NOMO-1 treated with dmso at 0.1 percent for 144 hours (cell line): ENCODE measurements at regions not wholly inside any gene's neighbourhood (a gene's known extent, or its start where the extent isn't known, plus 50 kb on each side); places are given as distances from the start of the nearest gene placed in this dataset.

Experiments
- DNase-seq: peaks from one replicate; lab custom pipeline; 2025; ENCODE audit not compliant: unreplicated experiment; lab: John Stamatoyannopoulos, UW

DNA sequence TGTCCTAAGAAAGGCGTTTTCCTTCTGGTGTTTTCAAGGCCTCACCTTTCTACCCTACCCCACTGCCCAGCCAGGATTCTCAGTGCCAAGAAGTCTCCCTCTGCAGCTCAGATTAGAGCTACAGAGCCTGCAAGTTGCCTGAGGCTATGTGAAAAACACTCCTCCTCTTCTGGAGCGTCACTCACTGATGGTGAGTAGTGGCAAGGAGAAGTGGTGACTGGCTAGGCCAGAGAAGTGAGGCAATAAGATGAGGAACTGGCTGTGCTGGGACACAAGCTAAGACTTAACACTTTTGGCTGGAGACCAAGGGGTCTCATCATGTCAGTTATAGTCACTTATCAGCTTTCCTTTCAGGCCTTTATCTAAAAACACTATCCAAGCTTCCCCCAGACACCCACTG is 86.7 kb upstream of the PRKAR2B start:
- DNase-seq = peak; percentile 16

DNA sequence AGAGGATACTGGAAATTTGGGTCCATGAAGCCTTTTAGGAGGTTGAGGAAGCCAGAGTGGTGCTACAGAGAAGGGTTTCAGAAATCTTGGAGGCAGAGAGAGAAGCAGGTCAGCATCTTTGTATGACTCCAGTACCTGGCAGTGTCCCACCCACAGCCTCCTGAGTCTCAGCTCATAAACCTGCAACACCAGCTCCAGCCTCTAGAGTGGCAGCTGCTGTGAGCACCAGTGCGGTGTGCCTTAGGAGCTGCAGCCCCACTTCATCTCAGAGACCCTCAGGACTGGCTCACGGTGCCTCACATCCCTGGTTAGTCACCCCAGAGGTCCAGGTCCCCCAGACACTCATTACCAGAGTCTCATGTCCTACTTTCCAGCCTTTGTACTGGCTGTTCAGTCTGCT is 84.8 kb upstream of the PRKAR2B start:
- no peak for DNase-seq

GRCh38 chr7:106962751-106963150 is 81.8 kb upstream of the PRKAR2B start:
- DNase-seq = no peak

- no peak for DNase-seq
Measured at GRCh38 chr7:106964466-106964865, 80.0 kb upstream of the PRKAR2B start.

DNA sequence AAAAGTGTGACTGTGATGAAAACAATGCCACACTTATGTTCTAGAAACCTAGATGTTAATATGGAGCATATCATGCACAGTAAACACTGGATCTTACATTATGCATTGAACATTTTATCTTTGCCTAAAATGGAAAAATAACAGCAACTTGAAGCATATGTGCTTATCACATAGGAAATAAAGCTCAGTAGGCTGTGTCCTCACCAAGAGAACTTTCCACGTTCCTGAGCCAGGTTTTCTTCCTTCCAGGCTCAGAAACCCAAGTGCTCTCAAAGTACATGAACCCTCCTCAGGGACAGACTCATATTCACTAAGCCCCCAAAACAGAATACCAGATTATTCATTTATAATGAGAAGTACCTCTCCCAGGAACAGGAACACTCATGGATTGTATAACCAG is 79.4 kb upstream of the PRKAR2B start:
- DNase-seq = no peak

DNA sequence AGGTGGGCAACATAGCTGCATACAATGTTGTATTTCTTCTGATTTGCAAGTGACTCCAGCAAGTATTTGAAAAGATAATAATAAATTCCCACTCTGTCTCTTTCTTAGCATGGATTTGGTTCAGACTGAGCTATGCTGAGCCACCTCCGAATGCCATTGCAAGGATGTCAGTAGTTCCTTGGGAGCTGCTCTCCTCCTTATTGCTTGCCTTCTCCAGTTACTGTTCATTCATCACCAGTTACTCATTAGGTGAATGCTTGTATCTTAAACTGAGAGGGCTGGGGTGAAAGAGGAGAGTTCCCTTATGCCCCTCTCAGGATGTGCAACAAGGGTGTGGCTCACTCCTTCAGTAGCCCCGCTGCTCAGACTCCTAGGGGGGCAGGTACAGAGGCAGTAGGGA is 78.4 kb upstream of the PRKAR2B start:
- no peak for DNase-seq

- DNase-seq = no peak
Measured at GRCh38 chr7:106968160-106968559, 76.3 kb upstream of the PRKAR2B start.

DNA sequence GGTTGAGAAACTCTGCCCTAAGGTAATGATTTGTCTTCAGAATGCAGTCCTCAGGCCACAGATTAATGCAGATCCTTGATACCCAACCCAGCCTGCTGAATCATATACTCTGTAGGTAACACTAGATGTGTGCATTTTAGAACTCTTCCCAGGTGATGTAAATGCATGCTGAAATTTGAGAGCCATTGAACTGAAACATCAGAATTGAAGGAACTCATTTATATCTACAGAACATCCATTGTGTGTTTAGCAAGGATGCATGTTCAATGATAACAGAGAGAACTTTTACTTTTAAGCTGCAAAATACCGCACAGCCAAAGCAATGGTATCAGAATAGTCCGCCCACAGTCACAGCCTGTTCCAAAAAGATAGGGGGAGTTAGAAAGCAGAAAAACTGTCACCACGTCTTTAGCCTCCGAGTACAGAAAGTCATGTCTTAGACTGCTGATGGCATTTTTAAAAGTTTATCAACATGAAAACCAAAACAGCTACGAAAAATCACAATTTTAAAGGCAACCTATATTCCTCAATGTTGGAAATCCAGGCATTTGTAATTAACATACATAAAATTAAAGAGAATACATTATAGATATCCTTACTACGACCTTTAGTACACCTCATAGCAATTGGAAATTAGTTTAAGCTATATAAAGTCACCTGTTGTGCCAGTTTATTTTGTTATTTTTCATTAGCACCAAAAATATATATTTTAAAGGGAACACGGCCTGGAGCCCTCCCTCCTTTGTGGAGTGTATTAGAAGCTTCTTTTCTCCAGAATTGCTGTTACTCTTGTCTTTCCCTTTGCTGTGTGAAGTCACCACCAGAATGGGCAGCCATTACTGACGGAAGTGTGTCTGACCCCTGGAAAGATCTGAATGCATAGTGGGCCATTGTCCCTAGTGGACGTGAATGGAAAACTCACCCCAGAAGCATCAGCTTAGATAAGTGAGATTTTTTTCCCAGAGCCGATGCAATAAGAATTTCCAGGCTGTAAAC is 65.8 kb upstream of the PRKAR2B start:
- DNase-seq = no peak

- DNase-seq = no peak
Measured at GRCh38 chr7:106979551-106980357, 64.8 kb upstream of the PRKAR2B start.

DNA sequence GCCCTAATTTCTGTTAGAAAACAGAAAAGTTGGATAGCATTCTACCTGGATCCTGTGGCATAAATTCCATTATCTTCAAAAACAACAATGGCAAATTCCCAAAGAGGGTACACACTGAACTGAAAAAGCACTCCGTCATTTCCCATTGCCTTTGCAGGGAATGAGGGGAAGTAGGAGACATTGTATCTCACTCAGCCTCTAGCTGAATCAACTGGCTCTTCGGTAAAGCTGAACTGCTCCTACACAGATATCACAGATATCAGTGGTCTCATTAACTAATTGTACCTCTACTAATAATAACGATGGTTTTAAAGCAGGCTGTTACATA is 64.2 kb upstream of the PRKAR2B start:
- DNase-seq = no peak

GRCh38 chr7:106982415-106982814 is 62.1 kb upstream of the PRKAR2B start:
- no peak for DNase-seq

DNA sequence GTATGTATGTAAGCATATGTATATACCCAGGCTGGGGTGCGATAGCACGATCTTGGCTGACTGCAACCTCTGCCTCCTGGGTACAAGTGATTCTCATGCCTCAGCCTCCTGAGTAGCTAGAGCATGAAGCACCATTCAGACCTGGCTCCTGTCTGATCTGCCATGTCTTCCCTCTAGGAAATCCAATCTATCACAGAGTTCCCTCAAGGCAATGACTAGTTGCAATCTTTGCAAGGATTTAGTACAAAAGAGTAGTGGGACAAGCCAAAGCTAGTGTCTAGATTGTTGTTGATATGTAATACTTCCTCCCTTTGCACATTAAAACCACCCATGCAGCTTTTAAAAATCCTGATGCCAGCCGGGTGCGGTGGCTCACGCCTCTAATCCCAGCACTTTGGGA is 60.5 kb upstream of the PRKAR2B start:
- no peak for DNase-seq

DNA sequence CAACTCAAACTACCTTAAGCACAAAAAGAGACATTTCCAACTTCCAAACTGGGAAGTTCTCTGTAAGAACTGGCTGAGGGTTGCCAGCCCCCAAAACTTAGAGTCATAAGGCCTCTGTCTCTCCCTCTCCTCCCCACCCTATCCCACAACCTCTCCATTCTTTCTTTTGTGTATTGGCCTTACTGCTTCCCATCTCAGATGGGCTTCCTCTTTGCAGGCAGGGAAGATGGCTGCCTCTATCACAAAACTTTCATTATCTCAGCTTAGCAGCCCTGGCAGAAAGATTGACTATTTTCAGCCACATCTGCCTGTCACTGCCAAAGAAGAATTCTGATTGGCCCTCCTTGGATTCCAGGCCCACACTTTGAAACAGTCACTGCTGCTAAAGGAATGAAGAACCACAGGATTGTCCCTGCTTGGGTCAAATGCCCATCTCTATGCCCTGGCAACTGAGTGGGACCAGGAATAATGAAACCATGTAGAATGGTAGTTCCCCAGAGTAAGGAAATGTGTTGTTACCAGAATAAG is 58.0 kb upstream of the PRKAR2B start:
- no peak for DNase-seq

GRCh38 chr7:106987777-106988176 is 56.7 kb upstream of the PRKAR2B start:
- no peak for DNase-seq

- DNase-seq = no peak
Measured at GRCh38 chr7:106992511-106992910, 52.0 kb upstream of the PRKAR2B start.
